ENCODE measurements at regions not wholly inside any gene's neighbourhood (a gene's known extent, or its start where the extent isn't known, plus 50 kb on each side); places are given as distances from the start of the nearest gene placed in this dataset.

DNA sequence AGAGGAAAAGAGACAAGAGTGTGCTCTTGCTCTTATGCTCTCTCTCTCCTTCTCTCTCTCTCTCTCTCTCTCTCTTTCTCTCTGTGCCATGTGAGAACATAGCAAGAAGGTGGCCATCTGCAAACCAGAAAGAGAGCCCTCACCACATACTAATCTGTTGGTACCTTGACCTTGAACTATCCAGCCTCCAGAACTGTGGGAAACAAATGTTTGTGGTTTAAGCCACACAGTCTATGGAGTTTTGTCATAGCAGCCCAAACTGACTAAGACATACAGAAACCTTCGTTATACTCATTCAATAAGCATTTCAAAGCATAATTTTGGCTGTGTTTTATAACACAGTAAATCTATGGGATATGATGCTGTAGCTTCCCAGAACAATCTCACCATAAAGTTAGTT, 56.4 kb upstream of the PLPP4 start:
- CTCF ChIA-PET: no interaction called here
- POLR2A ChIA-PET: no interaction called here
- ATAC-seq (ENCODE audit: low read depth): no peak
- H3K4me1 Mint-ChIP-seq: no peaks in the 10 kb centered on the region
- H3K36me3 ChIP-seq (replicated peaks in 1 of 2; ENCODE audit: control extremely low read depth in 1 of 2, control insufficient read depth in 1 of 2, extremely low read depth in 1 of 2, insufficient read depth in 2 of 2, low read length in 1 of 2): no peaks in the 10 kb centered on the region
- no peaks in the 10 kb centered on the region for H3K27me3 ChIP-seq (replicated peaks in 1 of 4; ENCODE audit: control extremely low read depth in 1 of 4, control insufficient read depth in 3 of 4, insufficient read depth in 4 of 4, low read length in 3 of 4)
- H3K27ac ChIP-seq (ENCODE audit: low read length in 2 of 2): no peak overlapping the region
- no peaks in the 10 kb centered on the region for H3K9me3 ChIP-seq (ENCODE audit: control extremely low read depth in 1 of 3, control insufficient read depth in 2 of 3, insufficient read depth in 1 of 3, low read length in 2 of 3)
- H3K4me2 ChIP-seq (replicated peaks; ENCODE audit: low read depth, low read length, poor library complexity, severe bottlenecking): no peak overlapping the region
- H3K27me3 Mint-ChIP-seq: peaks cover 3% of the 10 kb centered on the region
- no peak overlapping the region for H3K4me3 ChIP-seq (ENCODE audit: control extremely low read depth in 1 of 5, extremely low read depth in 1 of 5, insufficient read depth in 1 of 5, low read depth in 2 of 5, low read length in 4 of 5)
- DNase-seq: no peak
- H2AFZ ChIP-seq (ENCODE audit: insufficient read depth, low read depth, low read length, poor library complexity, severe bottlenecking): no peak overlapping the region
- no peaks in the 10 kb centered on the region for H3K79me2 ChIP-seq (ENCODE audit: control insufficient read depth, insufficient read depth, low read length)
- no peaks in the 10 kb centered on the region for H3K4me1 ChIP-seq (ENCODE audit: control insufficient read depth in 2 of 2, insufficient read depth in 2 of 2, low read length in 2 of 2)
- H3K27ac Mint-ChIP-seq: no peak overlapping the region
- H4K20me1 ChIP-seq (ENCODE audit: control insufficient read depth, insufficient read depth, low read length, poor library complexity, severe bottlenecking): no peaks in the 10 kb centered on the region
- no peaks in the 10 kb centered on the region for H3K9me3 Mint-ChIP-seq (ENCODE audit: insufficient read depth)
- TF ChIP-seq EZH2 (IDR thresholded peaks at IDR 0.05; ENCODE audit: borderline replicate concordance, insufficient read depth, low read depth, low read length, poor library complexity, severe bottlenecking) (no peak), CTCF (IDR thresholded peaks at IDR 0.05) (no peak)
- H3K9ac ChIP-seq (ENCODE audit: low read length): no peak overlapping the region
- WGBS (ENCODE audit: insufficient coverage): no CpG with 5 or more reads among the region's 1 CpG
- intact Hi-C loops (cut with micrococcal nuclease): no loop called here
- no peak overlapping the region for H3K4me3 Mint-ChIP-seq

GRCh38 chr10:120402147-120402766, 54.8 kb upstream of the PLPP4 start:
- TF ChIP-seq EZH2 (IDR thresholded peaks at IDR 0.05; ENCODE audit: borderline replicate concordance, insufficient read depth, low read depth, low read length, poor library complexity, severe bottlenecking) (no peak), CTCF (IDR thresholded peaks at IDR 0.05) (no peak)

More at GRCh38 chr10:120402147-120402766, 54.8 kb upstream of the PLPP4 start:
- Mint-ChIP-seq H3K27me3 (no peaks in the 10 kb centered on the region), H3K9me3 (ENCODE audit: insufficient read depth) (no peaks in the 10 kb centered on the region), H3K4me1 (no peaks in the 10 kb centered on the region), H3K4me3 (no peak overlapping the region), H3K27ac (no peak overlapping the region)
- DNase-seq (no peak), ATAC-seq (ENCODE audit: low read depth) (no peak)
- CTCF ChIA-PET: no interaction called here
- no peak overlapping the region for H2AFZ ChIP-seq (ENCODE audit: insufficient read depth, low read depth, low read length, poor library complexity, severe bottlenecking)
- no peak overlapping the region for H3K9ac ChIP-seq (ENCODE audit: low read length)
- no peaks in the 10 kb centered on the region for H3K36me3 ChIP-seq (replicated peaks in 1 of 2; ENCODE audit: control extremely low read depth in 1 of 2, control insufficient read depth in 1 of 2, extremely low read depth in 1 of 2, insufficient read depth in 2 of 2, low read length in 1 of 2)
- H3K27me3 ChIP-seq (replicated peaks in 1 of 4; ENCODE audit: control extremely low read depth in 1 of 4, control insufficient read depth in 3 of 4, insufficient read depth in 4 of 4, low read length in 3 of 4): no peaks in the 10 kb centered on the region
- POLR2A ChIA-PET: no interaction called here
- no peaks in the 10 kb centered on the region for H3K4me1 ChIP-seq (ENCODE audit: control insufficient read depth in 2 of 2, insufficient read depth in 2 of 2, low read length in 2 of 2)
- no peaks in the 10 kb centered on the region for H3K79me2 ChIP-seq (ENCODE audit: control insufficient read depth, insufficient read depth, low read length)
- no peak overlapping the region for H3K4me2 ChIP-seq (replicated peaks; ENCODE audit: low read depth, low read length, poor library complexity, severe bottlenecking)
- H3K9me3 ChIP-seq (ENCODE audit: control extremely low read depth in 1 of 3, control insufficient read depth in 2 of 3, insufficient read depth in 1 of 3, low read length in 2 of 3): no peaks in the 10 kb centered on the region
- H3K4me3 ChIP-seq (ENCODE audit: control extremely low read depth in 1 of 5, extremely low read depth in 1 of 5, insufficient read depth in 1 of 5, low read depth in 2 of 5, low read length in 4 of 5): no peak overlapping the region
- no CpG with 5 or more reads among the region's 1 CpG for WGBS (ENCODE audit: insufficient coverage)
- intact Hi-C loops (cut with micrococcal nuclease): no loop called here
- no peaks in the 10 kb centered on the region for H4K20me1 ChIP-seq (ENCODE audit: control insufficient read depth, insufficient read depth, low read length, poor library complexity, severe bottlenecking)
- no peak overlapping the region for H3K27ac ChIP-seq (ENCODE audit: low read length in 2 of 2)
